GM21737 (cell line): ENCODE measurements at regions not wholly inside any gene's neighbourhood (a gene's known extent, or its start where the extent isn't known, plus 50 kb on each side); places are given as distances from the start of the nearest gene placed in this dataset.

Source experiments
- ATAC-seq: cut with Tn5 transposase; IDR thresholded peaks from one replicate; pipeline ENCODE4 v1.9.1; 2021; ENCODE audit warnings: mild to moderate bottlenecking, moderate library complexity; ENCODE audit not compliant: unreplicated experiment

DNA sequence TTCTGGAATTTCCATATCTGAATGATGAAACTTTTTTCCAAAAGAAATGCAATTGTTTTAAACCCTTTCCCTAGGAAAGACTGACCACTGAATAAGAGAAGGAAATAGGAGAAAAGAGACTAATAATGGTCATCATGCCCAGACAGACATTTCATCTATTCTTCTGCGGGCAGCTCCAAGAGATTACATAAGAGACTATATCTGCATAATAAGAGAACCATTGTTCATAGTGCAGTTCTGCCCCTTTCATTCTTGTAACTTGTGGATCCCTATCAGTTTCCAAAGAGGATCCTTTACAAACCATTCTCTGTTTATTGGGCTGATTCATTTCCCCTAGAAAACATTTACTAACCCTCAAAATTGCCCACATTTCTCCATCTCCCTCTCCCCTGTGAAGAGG lies 197.8 kb downstream of the FSCB start:
- no peak for ATAC-seq

DNA sequence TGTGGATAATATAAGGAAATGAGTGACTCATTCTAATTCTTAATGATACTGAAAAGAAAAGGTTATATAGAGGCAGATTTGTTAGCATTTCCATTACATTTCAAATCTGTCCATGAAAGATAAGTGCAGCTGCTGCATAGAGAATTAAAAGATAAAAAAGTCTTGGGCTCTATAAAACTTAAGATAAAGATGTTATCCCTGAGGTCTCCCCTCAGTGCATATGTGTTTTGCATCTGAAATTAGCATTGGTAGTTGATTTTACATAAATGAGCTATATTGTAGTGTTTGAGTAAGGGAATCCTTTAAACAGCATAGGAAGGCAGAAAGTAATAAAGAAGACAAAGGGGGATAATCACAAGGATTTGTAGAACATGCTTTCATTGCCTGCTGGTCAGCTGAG lies 206.2 kb downstream of the FSCB start:
- ATAC-seq, result no peak

DNA sequence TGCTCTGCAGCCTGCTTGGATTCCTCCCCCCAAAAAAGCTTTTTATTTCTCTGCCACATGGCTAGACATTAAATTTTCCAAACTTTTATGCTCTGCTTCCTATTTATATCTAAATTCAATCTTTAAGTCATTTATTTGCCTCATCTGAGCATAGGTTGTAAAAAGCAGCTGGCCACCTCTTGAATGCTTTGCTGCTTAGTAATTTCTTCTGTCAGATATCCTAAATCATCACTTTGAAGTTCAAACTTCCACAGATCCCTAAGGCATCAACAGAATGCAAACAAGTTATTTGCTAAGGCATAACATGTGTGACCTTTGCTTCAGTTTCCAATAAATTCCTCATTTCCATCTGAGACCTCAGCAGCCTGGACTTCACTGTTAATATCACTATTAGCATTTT lies 209.6 kb downstream of the FSCB start:
- ATAC-seq, result no peak

DNA sequence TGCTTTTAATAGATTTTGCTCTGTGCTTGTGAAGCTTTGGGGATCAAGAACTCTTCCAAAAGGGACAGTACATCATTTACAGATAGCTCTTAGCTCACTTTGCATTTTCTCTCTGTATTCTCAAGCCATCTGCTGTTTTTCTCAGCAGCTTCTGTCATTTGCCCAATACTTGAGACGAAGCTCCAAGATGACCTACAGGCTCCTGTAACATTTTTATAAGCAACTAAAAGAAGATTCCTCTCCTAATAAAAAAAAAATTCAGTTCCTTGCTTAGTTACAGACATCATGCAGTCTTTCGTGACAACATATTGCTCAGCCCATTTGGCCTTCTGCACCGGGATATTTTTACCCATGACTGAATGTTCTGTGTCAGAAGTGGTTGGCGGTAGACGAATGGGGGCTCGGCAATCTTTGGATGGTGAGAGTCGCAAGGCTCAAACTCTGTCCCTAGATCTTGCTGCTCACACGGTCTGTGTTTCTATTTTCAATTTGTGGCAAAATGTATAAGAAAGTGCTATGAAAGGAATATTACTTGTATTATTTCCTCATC lies 215.6 kb downstream of the FSCB start:
- ATAC-seq, result no peak

DNA sequence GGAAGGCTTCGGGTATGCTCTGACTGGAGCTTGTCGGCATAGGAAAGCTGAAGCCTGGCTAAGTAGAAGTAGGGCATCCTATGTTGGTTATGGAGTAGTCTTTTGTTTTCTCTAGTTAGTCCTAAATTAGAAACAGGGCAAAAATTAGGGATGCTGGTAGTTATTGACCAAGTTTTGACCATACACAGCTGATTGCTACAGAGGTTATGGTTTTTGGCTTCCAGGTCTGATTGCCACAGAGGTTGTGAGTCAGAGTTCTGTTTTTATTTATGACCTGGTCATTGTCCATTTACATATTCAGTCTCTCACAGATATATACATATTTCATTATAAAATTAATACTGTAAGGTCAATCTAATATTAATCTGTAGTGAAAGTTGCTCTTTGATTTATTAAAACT lies 219.2 kb downstream of the FSCB start:
- no peak for ATAC-seq

DNA sequence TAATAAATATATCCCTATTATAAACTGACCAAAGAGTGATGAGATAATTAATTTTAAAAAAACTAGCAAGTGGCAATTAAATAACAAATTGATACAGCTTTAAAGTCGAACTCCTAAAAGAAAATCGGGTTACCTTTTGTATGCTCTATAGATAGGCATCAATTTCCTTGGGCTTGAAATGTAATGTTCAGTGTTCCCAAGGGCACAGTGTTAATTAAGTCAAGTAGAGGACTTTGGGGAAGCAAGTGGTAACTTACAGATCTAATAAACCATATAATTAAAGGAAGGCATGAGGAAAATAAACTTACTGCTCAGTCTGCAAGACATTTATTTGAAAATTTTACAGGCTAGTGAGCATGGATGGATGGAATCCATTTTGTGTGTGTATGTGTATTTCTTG lies 220.9 kb downstream of the FSCB start:
- ATAC-seq, result no peak

DNA sequence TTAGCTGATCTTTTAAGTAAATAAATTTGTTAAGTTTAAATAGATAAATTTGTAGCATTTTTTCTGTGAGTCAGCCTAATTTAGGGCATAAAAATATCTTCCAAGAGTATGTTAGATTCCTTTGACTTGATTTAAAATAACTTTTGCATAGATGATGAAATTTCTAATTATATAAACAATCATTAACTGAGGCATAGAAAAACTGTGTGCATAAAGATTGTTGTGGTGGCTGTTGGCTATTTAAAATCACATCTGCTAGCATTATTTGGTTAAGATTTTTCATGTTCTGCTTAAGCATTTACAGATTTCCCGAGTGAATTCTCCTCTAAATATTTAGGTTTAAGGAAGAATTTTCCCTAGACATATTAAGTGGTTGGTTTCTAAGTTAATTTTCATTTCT lies 223.2 kb downstream of the FSCB start:
- no peak for ATAC-seq

DNA sequence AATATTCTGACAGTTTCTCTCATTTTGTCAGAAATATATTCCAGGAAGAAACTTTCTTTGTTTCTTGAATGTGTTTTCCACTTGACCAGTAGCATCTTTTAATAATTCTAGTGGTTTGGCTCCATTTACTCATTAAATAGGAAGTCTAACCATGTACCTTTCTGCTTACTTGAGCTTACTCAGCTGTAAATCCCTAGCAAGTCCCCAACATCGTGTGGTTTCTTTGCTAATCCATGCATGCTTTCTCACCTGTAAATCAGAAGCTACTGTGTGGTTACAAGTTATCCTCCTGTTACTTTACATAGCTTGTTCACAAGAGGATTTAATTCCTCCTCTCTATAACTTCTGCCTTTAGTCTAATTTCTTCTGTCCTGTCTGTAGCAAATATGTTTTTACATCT lies 227.7 kb downstream of the FSCB start:
- ATAC-seq, result no peak

DNA sequence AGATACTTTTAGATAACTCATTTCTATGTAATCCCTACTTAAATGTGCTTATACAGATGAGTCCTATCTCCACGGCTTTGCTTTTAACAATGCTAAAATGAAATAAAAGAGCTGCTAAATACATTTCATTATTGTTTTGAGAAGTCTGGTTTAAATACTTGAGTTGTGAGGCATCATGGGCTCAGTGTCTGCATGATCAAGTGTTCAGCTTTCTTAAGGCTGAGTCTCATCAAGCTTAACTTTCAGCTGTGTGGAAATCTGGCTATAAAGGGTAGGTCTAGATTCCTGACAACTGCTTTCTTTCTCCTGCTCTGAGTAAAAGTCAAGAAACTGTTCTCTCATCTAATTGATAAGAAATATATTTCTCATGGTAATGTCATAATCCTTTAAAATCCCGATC lies 235.4 kb downstream of the FSCB start:
- no peak for ATAC-seq

DNA sequence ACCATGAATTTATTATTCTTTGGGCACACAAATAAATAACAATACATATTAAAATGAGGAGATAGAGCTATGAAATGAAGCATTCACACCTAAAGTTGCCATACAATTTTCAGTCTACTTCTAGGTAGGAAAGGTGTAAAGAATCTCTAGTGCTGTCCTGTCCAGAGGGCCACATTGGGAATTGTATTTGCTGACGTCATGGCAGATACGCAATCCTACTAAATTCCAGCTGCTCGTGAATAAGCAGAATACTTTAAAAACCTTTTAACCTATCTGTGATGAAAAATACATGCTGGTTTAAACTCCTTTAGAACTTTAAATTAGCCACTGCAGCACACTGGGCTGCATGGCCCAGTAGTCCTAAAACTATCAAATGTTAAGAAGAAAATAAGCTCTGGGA lies 236.1 kb downstream of the FSCB start:
- ATAC-seq, result no peak

DNA sequence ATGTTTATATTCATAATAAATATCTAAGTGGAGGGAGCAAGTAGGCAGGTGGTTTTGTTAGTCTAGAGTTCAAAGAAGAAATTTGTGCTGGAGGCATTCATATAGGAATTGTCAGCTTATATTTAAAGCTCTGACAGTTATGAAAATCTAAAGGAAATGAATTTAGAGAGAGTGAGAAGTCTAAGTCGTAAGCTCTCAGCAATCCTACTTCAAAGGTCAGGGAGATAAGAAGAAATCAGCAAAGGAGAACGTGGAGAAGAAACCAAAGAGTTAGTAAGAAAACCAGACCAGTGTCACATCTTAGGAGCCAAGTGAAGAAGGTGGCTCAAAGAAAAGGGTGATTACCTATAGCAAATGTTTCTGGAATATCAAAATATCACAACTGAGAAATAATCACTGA lies 241.8 kb downstream of the FSCB start:
- ATAC-seq, result no peak

DNA sequence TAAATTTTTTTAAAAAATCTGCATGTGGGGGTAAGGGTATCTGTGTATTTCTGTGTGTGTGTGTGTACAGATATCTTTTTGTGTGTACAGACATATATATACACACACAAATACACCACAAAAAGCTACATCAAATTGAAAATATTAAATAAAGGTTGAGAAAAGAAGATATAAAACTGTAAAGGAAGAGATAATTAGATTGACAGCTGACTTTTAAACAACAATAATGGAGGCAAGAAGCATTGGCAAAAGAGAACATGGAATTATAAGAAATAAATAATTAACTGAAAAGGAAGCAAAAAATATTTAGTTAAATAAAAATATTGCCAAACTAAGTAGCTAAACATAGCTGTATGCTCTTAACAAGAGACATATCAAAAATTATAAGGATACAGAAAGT lies 291.4 kb downstream of the FSCB start:
- no peak for ATAC-seq

DNA sequence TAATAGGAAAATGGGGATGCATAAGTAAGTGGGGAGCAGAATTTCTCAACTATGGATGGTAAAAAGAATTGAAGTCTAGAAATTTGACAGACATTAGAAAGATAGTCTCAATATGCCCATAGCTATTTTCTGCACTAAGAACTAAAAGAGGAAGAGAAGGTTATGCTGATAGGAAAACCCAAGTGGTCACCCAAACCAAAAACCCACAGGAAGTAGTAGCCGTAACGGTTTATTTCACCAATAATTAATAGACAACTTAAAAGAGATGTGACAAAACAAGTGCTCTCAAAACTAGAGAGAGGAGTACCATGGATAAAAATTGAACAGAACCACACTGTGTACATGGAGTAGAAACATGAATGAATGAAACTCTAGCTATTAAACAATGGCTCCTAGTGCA lies 295.4 kb downstream of the FSCB start:
- ATAC-seq, result no peak

DNA sequence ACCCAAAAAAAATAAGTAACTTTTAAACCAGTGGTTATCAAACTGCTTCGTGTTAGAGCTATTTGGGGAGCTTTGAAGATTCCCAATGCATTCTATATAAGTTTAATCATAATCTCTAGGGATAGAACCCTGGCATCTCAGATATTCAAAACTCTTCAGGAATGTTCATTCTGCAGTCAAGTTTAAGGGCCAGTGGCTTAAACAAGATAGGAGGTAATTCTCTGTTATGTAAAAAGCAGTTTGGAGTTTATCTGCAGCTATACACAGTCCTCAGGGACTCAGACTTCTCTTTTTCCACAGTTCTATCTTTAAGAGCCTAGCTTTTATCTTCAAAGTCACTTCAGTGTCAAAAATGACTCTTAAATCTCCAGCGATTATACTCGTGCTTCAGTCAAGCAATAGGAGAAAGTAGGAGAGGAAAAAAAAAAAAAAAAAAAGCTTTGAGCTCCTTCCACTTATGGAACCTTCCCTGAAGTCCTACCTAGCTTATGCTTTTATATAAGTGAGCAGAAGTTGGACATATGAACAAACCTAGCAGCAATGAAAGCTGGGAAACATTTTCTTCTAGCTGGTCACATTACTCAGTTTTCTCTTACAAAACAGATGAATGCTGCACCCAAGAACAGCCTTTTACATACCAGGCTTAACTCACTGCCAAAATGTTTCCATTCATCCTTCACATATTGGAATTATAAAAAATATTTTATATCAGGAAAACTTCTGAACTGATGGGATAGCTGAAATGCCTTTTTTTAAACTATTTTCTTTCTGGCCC lies 302.8 kb downstream of the FSCB start:
- no peak for ATAC-seq

DNA sequence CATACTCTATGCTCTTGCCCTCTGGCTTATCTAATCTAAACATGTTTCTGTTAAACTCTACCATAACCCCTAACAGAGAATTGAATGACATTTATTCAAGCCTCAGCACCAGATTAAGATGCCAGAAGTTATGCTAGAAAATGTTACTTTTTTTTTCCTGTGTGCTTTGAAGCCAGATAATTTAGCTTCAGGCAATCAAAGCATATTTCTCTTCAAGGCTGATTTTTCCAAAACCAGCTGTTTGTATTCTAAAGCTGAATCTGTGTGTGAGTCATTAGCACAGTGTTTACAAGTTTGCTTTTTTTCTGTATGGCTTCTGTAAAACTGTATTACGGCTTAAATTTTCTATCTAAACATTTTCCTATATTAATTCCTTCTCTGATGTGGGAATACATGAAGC lies 326.1 kb downstream of the FSCB start:
- ATAC-seq, result no peak

DNA sequence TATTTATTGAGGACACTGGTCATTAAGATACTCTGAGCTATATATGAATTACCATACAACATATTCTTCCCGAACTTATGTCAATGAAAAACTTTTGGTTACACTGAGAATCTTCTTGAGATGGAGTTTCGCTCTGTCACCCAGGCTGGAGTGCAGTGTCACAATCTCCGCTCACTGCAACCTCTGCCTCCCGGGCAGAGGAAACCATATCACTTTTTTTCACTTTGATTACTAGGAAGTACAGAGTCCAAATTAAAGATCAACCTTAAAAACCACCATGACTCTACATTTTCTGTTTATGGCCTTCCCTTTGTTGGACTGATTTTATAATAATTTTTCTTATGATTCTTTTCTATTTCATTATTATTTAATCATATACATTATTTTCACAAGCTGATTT lies 336.5 kb downstream of the FSCB start:
- no peak for ATAC-seq

DNA sequence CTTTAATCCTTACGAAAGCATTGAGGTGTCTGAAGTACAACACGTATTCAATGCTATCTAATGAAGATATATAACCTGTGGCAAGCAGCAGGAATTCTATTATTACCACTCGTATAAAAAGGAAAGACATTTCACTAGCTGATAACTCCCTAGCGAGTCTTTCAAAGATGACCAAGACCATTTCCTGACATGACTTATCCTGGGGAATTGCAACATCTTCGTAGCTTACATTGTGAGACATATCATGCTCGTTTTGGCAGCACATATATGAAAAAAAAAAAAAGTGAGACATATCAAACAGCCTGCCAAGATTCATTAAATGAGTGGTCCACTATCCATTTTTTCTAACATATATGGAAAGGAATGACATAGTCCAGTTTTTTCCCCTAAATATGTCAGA lies 337.0 kb downstream of the FSCB start:
- ATAC-seq, result no peak

DNA sequence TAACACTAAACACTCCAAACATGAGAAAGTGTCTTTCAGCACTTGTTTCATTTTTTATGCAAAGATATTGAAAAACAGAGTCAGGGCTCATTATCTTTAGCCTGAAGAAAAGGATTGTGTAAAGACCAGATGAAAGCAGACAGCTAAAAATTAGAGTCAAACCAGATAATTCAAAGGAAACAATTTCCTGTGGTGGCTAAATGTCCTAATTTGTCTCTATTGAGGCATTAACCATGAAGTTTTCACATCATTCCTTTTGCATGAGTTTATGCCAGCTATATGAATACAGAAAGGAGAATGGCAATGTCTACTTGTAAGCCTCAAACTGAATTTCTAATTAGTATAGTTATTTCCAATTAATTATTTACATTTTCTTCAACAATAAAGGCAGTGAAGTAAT lies 338.5 kb downstream of the FSCB start:
- ATAC-seq, result no peak

DNA sequence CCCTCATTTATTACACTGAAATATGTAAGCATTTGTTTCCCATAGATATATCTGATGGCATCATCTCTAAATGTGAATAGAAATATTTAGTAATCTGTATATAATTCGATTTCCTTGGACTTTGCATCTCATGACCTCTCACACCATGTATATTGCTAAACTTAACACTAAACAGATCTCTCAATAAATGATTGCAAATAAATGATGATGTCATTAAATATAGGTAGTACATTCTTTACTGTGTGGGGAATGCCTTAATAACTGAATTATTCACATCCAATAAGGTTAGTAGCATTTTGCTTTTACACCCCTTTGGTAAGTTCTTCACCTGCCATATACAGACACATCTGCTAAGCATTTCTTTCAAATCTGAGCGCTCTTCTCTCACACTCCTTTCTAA lies 340.5 kb downstream of the FSCB start:
- ATAC-seq, result no peak

DNA sequence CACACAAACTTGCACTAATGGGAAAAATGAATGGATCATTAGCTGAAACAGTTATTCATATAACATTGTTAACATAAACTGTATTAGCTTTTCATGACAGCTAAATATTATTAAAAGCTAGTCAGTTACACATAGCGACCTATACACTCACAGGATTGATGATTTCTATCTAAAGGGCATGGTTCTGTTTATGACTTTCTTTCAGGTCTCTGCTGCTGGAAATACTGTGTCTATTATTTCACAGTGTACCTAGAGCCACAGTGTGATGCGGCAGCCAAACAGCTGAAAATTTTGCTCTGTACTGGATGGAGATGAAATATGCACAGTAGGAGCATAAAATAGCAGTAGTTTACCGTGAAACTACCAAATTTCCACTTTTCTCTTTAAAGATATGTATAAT lies 341.1 kb downstream of the FSCB start:
- ATAC-seq, result no peak

DNA sequence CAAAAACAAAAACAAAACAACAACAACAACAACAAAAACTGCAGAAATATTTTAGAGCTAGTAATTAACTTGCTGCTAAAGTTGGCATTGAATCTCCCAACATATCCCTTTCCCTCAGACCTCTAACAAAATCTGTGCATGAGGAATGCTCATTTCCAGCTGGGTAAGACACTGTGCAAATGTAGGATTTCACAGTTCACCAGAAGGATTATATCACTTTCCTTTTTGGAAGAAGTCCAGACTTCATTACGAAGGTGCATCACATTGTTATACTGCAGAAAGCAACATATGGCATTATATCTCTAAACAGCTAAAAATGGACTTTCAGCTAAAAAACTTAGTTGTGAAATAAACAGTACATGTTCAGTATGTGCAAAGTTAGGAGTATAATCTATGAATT lies 341.8 kb downstream of the FSCB start:
- ATAC-seq, result no peak

DNA sequence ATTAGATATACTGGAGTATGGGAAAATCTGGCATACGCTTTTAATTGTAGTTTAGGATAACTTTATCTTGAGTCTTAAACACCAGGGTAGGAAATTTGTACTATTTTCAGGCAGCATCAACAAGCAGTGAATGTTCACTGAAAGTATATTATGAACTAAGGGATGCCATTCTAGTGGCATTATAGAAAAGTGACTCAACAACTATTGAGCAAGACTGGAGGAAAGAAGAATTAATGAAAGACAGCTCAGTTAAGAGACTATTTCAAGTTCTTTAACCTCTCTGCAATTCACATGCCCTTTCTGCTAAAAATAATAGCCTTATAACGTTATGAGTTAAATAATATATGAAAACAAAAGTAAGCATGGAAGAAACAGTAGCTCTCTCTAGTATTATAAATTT lies 343.1 kb downstream of the FSCB start:
- no peak for ATAC-seq

DNA sequence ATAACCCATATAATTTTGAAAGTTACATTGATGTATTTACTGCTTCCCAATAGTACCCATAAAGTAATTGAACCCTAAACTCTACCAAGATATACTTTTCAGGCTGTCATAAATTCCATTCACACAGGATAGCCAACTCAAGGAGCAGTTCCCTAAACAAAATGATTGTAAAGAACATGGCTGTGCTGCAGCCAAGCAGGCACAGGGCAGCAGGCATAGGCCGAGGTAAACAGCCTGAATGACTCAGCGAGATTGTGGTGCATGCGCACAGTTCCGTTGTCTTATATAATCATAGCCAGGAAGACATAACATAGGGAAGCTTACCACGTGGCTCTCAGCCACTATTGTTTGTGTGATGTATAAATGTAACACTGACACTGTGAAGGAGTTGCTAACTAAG lies 344.9 kb downstream of the FSCB start:
- ATAC-seq, result no peak
